NAMALWA (cell line): ENCODE measurements at regions not wholly inside any gene's neighbourhood (a gene's known extent, or its start where the extent isn't known, plus 50 kb on each side); places are given as distances from the start of the nearest gene placed in this dataset.
A peak's percentile ranks its signal among the peaks of the same experiment; 100 is the strongest.
"Not testable (repeated sequence)": the region's sequence is repeated elsewhere in the genome, so short reads cannot be mapped to it uniquely, and the experiment has no call there.

Source experiments
- DNase-seq: peaks from one replicate; pipeline ENCODE4 v3.0.0-alpha.2; 2015; ENCODE audit warnings: low spot score

DNA sequence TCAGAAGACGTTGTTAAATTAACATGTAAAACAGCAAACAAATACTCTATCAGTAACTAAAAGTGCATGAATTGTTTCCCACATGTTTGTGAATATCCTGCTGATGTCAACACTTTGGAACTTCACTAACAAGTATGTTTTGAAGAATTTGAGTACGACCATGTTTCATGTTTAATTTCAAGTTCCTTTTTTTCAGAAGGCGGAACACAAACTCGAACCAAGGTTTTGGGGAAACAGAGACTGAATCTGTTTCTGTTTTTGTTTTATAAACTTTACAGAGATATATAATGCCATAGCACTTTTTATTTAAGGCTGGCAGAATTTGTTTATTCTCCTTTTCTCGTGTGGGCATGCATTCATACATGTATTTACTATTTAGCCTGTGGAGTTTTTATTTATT is 509.3 kb upstream of the CITED2 start:
- no peak for DNase-seq

DNA sequence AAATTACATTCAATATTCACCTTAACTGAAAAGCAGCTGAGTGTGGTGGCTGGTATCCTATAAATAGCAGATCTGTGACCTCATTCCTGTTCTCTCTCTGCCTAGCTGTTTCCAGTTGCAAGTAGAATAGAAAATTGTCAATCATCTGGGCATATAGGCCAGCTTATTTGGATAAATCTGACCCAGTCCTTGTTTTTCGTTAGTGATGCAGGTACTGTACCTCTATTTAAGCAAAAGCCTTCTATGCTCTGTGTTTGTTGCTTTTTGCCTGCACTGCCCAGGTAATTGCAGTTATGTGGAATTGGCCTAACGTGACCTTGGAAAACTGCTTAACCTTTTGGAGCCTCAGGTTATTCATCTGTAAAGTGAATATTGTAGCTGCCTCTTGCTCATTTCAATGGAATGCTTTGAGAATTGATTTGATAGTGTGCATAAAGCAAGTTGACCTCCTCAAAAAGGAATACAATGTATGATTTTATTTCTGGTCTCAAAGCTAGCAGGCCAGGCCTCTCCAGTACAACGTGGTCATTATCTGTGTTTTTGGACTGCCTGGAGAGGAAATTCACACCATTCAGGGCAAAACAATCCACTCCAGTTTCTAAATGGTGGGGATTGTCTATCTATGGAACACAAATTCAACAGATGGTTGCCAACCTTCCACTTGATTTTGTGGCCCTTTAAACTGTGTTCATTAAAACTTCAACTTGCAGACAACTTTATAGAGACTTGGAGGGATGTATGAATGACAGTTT is 508.7 kb upstream of the CITED2 start:
- DNase-seq: no peak

DNA sequence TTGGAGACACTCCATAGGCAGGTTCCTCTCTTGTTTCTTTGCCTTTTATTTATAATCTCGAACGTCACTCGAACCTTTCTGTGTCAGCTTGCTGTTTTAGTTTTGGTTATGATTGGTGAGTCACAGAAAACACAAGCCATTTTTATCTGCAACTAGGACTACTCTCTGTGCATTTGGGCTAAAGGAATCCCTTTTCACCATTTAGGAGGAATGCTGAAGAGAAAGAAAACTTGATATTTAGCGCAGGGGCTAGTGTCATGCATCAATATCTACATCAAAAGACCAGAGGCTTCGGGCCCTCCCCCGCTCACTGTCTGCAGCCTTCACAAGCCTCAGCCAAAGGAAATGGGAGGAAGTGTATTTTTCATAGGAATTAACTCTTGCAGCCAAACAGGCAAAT is 507.8 kb upstream of the CITED2 start:
- DNase-seq: no peak

DNA sequence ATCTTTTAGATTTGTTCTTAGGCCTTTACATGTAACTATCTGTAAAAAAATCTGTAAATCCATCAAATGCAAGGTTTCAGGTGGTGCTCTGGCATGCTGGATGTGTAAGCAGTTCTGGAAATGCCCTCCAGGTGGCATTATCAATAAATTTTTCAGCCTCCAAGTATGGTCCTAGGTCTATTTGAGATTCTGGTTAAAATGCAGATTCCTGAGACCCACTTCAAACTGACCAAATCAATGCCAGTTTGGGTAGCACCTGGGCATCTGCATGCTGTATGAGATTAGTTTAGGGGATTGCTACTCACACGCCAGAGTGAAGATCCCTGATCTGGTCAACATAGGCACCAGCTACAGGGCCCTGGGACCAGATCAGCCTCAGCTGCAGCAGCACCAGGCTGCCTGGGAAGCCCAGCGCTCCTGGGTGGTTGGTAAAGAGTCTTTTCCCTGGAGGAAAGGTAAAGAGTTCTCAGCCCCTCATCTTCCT is 507.3 kb upstream of the CITED2 start:
- DNase-seq: peak; percentile 62

DNA sequence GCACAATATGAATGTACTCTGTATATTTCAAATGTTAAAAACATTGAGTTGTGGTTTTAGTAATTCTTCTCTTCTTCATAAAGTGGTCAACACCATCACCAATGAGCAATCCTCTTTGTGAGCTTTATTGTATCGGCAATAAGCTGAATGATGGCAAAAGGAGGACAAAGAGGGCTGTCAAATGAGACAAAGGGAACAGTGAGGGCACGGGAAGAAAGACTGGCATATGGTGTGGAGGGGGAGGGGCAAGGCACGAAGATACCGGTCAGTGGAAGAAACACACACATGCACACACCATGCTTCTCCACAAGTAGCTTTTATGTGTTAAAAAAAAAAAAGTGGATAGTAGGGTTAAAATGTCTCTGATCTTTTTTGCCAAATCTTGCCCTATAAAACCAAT is 506.8 kb upstream of the CITED2 start:
- DNase-seq: no peak

DNA sequence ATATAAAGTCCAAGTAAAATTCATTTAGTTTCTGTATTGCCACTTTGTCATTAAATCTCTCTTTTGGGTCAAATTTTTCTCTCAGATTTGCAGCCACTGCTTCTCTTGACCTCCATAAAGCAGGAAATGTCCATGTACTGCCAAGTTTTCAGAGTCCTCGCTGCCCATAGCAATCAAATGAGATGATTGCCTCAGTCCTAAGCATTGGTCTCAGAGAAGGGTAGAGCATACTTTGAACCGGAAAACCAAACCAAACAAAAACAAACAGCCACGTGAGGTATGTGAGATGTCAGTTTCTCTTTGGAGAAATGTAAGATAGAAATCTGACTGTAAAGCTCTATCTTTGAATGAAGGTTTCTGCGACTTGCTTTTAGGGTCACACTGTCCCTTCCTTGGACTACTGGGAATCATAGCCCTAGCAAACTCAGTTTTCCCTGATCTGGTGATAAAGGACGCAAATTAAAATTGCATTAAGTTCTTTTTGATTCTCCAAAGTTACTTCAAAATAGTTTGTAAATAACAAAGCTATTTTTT is 505.4 kb upstream of the CITED2 start:
- no peak for DNase-seq

DNA sequence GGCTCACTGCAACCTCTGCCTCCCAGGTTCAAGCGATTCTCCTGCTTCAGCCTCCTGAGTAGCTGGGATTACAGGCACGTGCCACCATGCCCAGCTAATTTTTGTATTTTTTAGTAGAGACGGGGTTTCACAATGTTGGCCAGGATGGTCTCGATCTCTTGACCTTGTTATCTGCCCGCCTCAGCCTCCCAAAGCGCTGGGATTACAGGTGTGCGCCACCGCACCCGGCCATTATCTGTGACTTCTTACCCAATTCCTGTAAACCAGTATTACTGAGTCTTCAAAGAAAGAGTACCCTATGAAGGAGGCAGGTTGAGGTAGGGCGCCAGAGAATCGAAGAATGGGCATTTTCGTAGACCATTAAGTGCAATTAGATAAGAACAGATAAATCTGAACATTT is 504.8 kb upstream of the CITED2 start:
- DNase-seq: not testable (repeated sequence)

DNA sequence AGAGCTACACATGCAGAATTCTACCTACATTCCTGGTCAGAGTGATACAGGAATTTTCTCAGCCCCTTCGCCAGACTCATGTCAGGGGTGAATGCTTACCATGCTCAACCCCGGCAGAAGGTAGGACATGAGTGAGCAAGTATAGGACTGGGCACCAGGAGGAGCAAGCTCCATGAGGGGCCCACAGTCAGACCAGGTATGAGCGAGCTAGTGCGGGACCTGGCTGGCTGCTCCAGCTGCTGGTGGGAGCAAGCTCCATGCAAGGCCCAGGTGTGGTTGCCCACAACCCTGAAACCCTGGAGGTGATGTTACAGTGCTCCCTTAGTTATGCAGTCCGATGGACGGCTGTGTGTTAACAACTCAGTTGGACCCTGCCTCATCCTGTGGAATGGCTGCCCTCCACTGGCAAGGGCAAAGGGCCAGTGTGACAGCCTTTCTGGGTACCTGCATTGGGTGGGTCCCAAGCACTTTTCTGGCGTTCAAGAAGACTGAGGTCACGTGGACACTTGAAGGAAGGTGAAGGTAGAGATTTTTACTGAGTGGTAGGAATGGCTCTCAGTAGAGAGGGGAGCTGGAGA is 503.5 kb upstream of the CITED2 start:
- DNase-seq: no peak

DNA sequence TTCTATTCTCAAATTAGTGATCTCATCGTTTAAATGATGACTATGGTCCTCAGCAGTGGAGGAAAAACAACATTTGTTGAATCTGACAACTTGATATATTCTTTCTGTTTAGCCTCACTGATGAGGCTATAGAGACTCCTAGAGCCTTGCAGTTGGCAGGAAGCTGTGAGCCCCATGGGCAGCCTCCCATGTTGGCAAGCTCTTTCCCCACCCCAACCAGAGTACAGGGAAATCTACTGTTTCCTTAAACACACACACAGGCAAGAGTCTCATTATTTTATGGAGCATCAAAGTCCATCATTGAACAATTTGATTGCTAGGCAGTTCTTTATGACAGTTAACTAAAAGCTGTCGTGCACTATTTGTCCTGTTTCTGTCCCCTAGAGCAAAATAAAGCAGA is 498.2 kb upstream of the CITED2 start:
- DNase-seq: no peak

DNA sequence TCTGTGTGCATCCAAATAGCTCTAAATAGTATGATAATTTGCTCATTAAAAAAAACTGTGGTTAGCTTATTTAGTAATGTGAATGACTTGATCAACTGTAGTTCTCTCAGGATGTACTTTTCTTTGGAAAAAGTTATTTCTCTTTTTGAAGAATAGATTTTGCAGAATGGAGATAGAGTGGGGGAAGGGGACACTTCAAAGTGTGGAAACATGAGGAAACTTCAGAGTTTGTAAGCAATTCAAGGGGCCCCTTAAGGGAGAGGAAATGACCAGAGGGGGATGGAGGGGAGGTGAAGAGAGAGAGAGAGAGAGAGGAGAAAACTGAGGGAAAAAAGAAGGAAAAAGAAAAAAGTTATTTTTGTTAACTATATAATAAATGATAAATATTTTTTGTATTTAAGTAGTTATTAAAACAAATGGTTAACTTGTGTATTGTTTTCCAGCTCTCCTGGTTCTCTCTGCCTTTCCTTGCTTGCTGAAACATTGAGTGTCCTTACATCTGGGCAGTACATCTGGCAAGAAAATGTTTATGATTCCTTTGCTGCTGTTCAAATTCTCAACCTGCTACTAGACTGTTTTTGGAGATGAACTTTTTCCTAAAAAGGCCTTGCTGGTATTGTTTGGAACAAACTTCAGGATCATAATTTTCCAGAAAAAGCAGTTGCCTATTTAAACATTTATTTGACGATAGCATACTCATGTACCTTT is 497.5 kb upstream of the CITED2 start:
- DNase-seq: no peak

DNA sequence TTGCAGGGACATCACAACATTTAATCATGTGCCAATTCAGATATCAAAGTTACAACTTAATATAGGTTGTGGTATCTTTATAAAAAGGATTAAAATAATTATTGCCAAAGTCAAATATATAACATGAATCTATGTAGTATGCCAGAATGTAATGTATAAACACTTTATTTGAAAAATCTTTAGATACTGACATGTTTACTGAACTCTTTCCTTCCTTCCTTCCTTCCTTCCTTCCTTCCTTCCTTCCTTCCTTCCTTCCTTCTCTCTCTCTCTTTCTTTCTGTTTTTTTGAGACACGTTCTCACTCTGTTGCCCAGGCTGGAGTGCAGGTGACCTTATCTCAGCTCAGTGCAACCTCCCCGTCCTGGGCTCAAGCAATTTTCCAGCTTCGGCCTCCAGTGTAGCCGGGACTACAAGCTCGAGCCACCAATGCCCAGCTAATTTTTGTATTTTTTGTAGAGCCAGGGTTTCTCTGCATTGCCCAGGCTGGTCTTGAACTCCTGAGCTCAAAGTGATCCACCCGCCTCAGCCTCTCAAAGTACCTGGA is 496.8 kb upstream of the CITED2 start:
- no peak for DNase-seq

DNA sequence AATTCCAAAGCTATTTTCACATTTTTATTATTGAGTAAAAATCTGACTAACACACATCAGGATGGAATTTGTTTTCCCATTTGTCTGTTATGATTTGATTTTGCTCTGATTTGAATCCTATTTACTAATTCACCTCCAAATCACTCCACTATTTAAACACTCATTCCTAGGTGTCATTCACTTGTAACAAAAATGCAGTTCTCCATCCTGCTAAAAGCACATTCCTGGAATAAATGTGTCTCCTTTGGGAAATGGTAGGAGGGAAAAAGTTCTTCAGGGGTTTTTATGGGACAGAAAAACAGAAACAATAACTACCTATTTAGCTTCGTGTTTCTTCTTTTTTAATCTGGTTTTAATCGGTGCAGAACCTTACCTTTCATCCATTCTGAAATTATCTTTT is 494.1 kb upstream of the CITED2 start:
- no peak for DNase-seq

DNA sequence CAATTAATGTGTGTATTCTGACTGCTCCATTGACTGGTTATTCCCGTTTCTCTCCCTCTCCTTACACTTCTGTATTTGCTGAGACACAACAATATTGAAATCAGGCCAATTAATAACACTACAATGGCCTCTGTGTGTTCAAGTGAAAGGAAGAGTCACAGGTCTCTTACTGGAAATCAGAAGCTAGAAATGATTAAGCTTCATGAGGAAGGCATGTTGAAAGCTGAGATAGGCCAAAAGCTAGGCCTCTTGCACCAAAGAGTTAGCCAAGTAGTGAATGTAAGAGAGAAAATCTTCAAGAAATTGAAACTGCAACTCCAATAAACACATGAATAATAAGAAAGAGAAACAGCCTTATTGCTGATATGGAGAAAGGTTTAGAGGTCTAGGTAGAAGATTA is 489.5 kb upstream of the CITED2 start:
- DNase-seq: no peak

DNA sequence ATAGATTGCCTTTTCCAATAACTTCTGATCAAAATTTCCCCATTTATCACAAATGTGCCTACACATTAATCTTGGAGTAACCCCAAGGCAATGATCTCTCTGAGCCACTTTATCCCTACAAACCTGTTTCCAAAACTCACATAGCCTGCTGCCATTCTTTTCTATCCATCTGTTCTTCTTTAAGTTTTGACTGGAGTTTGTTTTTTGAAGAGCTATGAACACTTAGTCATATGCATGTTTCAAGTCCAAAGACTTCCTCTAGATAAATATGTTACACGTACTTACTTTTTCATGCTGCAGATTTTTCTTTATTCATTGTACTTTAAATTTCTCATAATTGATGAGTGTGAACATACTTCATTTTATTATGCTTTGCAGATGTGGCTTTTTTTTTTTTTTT is 488.9 kb upstream of the CITED2 start:
- no peak for DNase-seq

DNA sequence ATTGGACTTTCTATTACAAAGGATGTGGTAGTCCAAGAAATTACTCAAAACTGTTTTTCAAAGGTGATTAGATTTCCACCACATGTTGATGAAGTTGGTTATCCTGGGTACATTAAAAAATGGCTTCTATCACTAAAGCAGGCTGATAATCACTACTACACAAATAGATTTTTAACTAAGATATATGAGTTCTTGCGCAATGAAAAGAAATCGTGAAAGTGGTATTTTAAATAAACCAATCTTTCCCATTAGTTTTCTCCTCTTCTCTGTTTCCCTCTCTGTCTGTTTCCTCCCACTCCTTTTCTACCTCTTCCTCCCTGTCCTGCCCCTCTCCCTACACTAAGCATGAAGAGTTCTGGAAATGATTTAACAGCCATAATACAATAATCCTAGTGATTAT is 487.9 kb upstream of the CITED2 start:
- DNase-seq: no peak

DNA sequence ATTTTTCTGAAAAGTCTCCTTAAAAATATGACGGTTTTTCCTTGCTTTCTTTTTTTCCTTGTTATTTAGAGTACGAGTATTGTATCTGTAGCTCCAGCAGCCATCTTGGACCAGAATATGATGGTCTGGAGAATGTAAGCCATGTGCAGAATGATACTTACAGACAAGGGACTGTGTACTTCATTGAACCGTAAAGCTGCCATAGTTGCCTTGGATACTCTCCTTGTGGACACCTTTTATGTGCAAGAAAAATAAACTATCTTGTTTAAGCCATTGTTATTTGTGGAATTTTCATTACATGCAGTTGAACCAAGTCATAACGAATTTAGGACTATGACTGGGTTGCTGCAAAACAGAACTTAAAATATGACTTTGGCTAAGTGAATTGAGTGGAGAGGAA is 485.8 kb upstream of the CITED2 start:
- DNase-seq: no peak

DNA sequence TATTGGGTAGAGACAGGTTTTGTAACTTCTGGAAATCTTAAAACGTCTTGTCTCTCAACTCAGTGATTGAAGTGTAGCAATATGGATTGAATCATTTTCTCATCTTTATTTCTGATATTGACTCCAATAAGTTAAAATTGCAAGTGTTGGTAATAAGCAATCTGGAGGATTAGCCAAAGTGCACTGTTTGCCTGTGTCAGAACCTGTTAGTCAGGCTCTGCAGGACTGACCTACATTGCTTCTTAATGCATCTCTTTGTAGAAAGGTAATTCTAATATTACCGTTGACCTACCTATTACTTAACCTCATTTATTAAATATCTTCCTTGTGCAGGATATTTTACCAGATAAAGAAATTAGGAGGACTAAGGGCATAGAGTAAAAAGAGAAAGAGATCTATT is 484.0 kb upstream of the CITED2 start:
- DNase-seq: no peak

DNA sequence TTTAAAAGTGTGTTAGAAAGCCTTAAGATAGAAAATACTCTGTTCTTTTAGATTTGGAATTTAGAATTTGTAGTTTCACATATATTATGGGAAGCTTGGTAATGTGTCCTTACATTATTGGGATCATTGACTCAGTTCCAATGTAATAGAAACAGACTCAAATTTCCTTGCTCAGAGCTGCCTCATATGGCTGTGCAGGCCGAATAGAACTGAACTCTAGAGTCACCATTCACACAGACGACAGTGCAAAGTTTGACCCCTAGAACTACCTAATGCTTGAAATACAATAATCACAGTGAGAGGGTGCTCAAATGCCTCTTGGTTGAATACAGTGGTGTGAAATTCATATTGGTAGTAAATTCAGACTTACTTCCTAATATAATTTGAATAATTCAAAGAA is 482.7 kb upstream of the CITED2 start:
- DNase-seq: no peak

DNA sequence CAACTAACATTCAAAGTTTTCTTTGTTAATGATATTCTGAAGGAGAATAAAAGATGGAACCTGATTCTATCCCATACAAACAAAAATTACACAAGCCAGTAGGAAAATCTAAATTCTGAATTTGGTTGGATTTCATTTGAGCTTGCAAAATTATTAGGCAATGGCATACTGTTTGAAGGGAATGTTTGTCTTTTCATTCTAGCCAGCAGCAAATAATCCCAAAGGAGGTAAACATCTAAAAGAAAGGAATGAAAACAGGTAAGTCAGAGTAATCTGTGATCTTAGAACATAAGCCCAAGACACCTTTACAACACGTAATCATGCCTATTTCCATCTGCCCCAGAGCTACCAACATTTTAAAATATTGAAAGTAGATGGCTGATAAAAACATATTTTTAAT is 482.1 kb upstream of the CITED2 start:
- DNase-seq: no peak

DNA sequence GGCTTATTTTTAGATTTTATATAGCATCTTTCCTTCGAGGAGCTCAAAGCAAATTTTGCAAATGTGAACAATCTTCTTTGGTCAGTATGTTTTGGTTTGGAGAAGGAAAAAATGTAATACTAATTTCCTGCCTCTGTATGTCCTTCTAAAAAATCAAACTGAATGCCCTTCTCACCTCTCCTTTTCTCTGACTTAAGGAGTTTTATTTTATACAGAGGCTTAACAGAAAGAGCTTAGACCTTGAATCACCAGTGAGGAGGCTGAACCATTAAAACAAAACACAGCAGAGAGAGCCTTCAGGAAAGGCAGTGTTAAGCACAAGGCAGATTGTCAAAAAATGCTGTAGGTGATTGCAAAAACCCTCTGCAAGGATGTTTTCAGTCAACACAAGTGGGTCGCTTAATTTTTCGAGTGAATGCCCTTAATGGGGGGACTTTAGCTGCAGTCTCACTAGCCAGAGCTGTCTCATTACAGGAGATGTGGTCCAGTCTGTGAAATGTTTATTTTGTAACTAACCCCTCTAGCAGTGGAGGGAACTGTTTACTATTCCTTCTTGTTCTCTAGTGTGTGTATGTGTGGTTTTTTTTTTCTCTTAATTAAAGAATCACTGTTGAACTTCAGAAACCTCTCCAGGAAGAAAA is 481.3 kb upstream of the CITED2 start:
- DNase-seq: no peak

DNA sequence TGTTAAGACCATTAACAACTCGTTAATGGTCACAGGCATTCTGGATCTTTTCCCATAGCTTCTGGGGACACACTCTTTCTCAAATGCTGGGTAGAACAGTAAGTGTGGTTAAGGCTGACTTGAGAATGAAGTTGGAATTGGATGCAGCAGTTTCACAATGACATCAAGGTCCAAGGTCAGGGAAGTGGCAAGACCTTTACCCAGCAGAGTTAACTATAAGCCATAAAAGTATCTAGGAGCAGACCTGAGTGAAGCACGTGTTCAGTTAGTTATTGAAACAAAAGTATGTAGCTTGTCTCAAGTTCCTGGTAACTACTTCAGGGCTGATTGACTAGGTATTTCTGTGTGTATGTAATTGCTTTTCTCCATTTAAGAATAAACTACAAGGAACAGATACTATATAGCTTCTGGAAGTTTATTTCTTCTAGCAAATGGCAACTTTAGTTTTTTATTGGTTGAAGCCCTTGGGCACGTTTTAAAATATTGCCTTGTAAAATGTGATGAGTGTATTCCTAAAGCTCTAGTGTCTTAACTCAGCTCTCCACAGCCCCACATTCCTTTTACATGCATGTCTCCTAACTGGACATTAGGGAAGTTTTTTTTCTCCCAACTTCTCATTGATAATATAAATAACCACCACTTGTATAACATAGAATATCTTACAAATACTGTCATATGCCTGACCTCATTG is 479.0 kb upstream of the CITED2 start:
- DNase-seq: no peak
